Activated CD8-positive, alpha-beta memory T cell treated with anti-CD3 and anti-CD28 coated beads, Interleukin-2, amount 10 ng/mL, durations not matched to agents 7 days and 5 days (primary cell): ENCODE measurements at regions not wholly inside any gene's neighbourhood (a gene's known extent, or its start where the extent isn't known, plus 50 kb on each side); places are given as distances from the start of the nearest gene placed in this dataset.
"Not testable (repeated sequence)": the region's sequence is repeated elsewhere in the genome, so short reads cannot be mapped to it uniquely, and the experiment has no call there.

ENCODE experiments used
- ATAC-seq: fragments of 150-1000 bp; cut with Tn5 transposase; one replicate; pipeline ENCODE4 v1.10.0; 2021; ENCODE audit warnings: moderate library complexity
- CTCF ChIA-PET: fragments of 350-600 bp; sonication (Branson Sonifier 250); formaldehyde crosslinking; loops from one replicate; lab custom pipeline; 2021; ENCODE audit warnings: antibody characterized with exemption; lab: Charles Lee
- DNase-seq: peaks from one replicate; pipeline ENCODE4 v3.0.0-alpha.2; 2020
- H3K27ac Mint-ChIP-seq: one replicate; pipeline ENCODE4 v1.8.0; 2021; ENCODE audit warnings: mild to moderate bottlenecking, mixed read lengths
- H3K27me3 Mint-ChIP-seq: one replicate; pipeline ENCODE4 v1.8.0; 2021; ENCODE audit warnings: mixed read lengths
- H3K36me3 Mint-ChIP-seq: one replicate; pipeline ENCODE4 v1.8.0; 2021; ENCODE audit warnings: mild to moderate bottlenecking, mixed read lengths
- H3K4me1 Mint-ChIP-seq: one replicate; pipeline ENCODE4 v1.8.0; 2021; ENCODE audit warnings: mixed read lengths
- H3K4me3 Mint-ChIP-seq: one replicate; pipeline ENCODE4 v1.8.0; 2021; ENCODE audit warnings: mild to moderate bottlenecking, moderate library complexity, mixed read lengths
- H3K9me3 Mint-ChIP-seq: one replicate; pipeline ENCODE4 v1.8.0; 2022; ENCODE audit warnings: low read depth, mixed read lengths

DNA sequence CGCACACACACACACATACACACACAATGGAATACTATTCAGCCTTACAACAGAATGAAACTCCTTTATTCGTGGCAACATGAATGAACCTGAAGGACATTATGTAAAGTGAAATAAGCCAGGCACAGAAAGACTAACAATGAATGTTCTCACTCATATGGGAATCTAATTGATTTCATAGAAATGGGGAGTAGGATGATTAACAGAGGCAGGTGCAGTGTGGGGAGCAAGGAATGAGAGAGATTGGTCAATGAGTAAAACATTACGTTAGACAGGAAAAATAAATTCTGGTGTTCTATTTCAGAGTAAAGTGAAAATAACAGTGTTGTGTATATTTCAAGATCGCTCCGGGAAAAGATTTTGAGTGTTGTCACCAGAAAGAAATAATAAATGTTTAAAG, 694.5 kb downstream of the NXPH1 start:
- Mint-ChIP-seq H3K36me3 (no peaks in the 10 kb centered on the region), H3K27me3 (no peaks in the 10 kb centered on the region), H3K9me3 (peaks cover 8% of the 10 kb centered on the region), H3K27ac (no peak overlapping the region), H3K4me1 (no peaks in the 10 kb centered on the region), H3K4me3 (no peak overlapping the region)
- CTCF ChIA-PET = no interaction called here
- no peak for ATAC-seq
- DNase-seq = no peak

GRCh38 chr7:9148687-9149086, 715.3 kb downstream of the NXPH1 start:
- H3K27ac Mint-ChIP-seq = no peak overlapping the region
- no peaks in the 10 kb centered on the region for H3K27me3 Mint-ChIP-seq
- CTCF ChIA-PET = no interaction called here
- DNase-seq (no peak), ATAC-seq (no peak)
- H3K9me3 Mint-ChIP-seq = peaks cover 4% of the 10 kb centered on the region
- no peaks in the 10 kb centered on the region for H3K4me1 Mint-ChIP-seq
- H3K36me3 Mint-ChIP-seq = no peaks in the 10 kb centered on the region
- no peak overlapping the region for H3K4me3 Mint-ChIP-seq

GRCh38 chr7:9149499-9150082, 716.2 kb downstream of the NXPH1 start:
- no peak for ATAC-seq
- H3K4me1 Mint-ChIP-seq = no peaks in the 10 kb centered on the region

GRCh38 chr7:9163691-9164090, 730.3 kb downstream of the NXPH1 start:
- H3K4me3 Mint-ChIP-seq = not testable (repeated sequence)

More at GRCh38 chr7:9149499-9150082, 716.2 kb downstream of the NXPH1 start:
- H3K36me3 Mint-ChIP-seq = no peaks in the 10 kb centered on the region
- no peak overlapping the region for H3K27ac Mint-ChIP-seq
- no peaks in the 10 kb centered on the region for H3K27me3 Mint-ChIP-seq
- no peak for DNase-seq
- H3K9me3 Mint-ChIP-seq = peaks cover 3% of the 10 kb centered on the region
- CTCF ChIA-PET = no interaction called here
- H3K4me3 Mint-ChIP-seq = no peak overlapping the region

GRCh38 chr7:9175871-9176270, 742.5 kb downstream of the NXPH1 start:
- Mint-ChIP-seq H3K4me1 (no peaks in the 10 kb centered on the region), H3K4me3 (no peak overlapping the region), H3K9me3 (peaks cover 11% of the 10 kb centered on the region), H3K36me3 (no peaks in the 10 kb centered on the region), H3K27ac (no peak overlapping the region), H3K27me3 (no peaks in the 10 kb centered on the region)
- DNase-seq = no peak
- CTCF ChIA-PET = no interaction called here
- ATAC-seq = no peak

More at GRCh38 chr7:9163691-9164090, 730.3 kb downstream of the NXPH1 start:
- CTCF ChIA-PET, H3K27ac Mint-ChIP-seq, H3K4me1 Mint-ChIP-seq, H3K27me3 Mint-ChIP-seq, ATAC-seq, H3K9me3 Mint-ChIP-seq, DNase-seq, H3K36me3 Mint-ChIP-seq: not testable (repeated sequence)

- no peak overlapping the region for H3K4me3 Mint-ChIP-seq
- H3K36me3 Mint-ChIP-seq = no peaks in the 10 kb centered on the region
- H3K9me3 Mint-ChIP-seq = peaks cover 9% of the 10 kb centered on the region
- H3K27ac Mint-ChIP-seq = no peak overlapping the region
- no peaks in the 10 kb centered on the region for H3K4me1 Mint-ChIP-seq
- H3K27me3 Mint-ChIP-seq = no peaks in the 10 kb centered on the region
- DNase-seq (no peak), ATAC-seq (no peak)
- CTCF ChIA-PET = no interaction called here
Observed at GRCh38 chr7:9181356-9181755, 747.9 kb downstream of the NXPH1 start.

GRCh38 chr7:9186730-9187129, 753.3 kb downstream of the NXPH1 start:
- peaks cover 12% of the 10 kb centered on the region for H3K9me3 Mint-ChIP-seq
- no peak for DNase-seq
- H3K4me3 Mint-ChIP-seq = no peak overlapping the region
- no peak for ATAC-seq
- no peaks in the 10 kb centered on the region for H3K27me3 Mint-ChIP-seq
- H3K27ac Mint-ChIP-seq = no peak overlapping the region
- H3K4me1 Mint-ChIP-seq = no peaks in the 10 kb centered on the region
- no peaks in the 10 kb centered on the region for H3K36me3 Mint-ChIP-seq
- CTCF ChIA-PET = no interaction called here

DNA sequence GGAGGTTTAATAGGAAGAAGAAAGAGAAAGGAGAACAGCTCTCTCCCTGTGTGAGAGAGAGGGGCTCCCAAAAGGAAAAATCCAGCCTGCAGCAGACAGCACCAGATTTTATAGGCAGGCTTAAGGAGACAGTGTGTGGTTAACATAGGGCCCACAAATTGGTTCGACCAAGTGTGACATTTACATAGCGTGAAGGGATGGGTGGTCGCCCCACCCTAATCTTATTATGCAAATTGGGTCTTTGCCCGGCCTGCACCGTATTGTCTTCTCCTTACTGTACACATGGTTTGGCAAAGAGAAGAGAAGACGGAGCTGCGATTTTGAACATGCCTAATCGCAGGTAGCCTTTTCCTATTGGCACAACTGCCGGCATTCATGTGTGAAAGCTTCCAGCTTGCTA, 756.3 kb downstream of the NXPH1 start:
- Mint-ChIP-seq H3K27ac (no peak overlapping the region), H3K4me3 (no peak overlapping the region), H3K36me3 (no peaks in the 10 kb centered on the region), H3K4me1 (no peaks in the 10 kb centered on the region), H3K9me3 (peaks cover 14% of the 10 kb centered on the region), H3K27me3 (no peaks in the 10 kb centered on the region)
- CTCF ChIA-PET = no interaction called here
- ATAC-seq = no peak
- no peak for DNase-seq

DNA sequence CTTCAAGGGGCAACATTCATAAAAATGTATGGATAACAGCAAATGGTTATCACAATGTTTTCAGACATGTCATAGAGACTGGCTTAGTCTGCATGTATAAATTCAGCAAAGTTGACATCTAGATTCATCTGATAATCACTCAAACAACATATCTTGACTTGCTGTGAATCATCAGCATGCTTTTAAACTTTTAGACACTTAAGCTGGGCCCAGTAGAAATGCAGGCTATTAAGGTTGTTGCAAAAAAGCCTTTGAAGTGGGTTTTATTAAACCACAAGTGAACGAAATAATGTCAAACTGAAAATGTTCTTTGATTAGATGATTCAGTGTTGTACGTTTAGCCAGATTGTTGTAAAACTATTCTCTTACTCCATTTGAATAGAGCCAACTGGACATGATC, 759.6 kb downstream of the NXPH1 start:
- Mint-ChIP-seq H3K36me3 (no peaks in the 10 kb centered on the region), H3K9me3 (peaks cover 13% of the 10 kb centered on the region), H3K4me1 (no peaks in the 10 kb centered on the region), H3K27me3 (no peaks in the 10 kb centered on the region), H3K4me3 (no peak overlapping the region), H3K27ac (no peak overlapping the region)
- CTCF ChIA-PET = no interaction called here
- DNase-seq (no peak), ATAC-seq (no peak)

DNA sequence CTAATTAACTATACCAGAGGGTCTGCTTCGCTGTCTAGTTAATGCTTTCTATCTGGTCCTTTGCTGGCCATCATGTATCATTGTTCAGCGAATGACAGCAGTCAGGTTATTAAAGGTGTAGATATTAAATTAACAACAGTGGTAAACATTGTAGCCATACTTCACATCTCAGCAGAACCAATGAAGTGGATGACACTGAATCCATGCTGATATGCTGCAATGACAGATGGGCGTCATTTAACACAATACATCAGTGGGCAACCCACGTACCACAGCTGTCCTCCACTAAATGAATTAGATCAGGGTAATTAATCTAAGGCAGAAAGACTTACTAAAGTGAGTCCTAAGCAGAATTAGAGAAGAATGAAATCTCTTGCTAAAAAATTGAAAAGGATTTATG, 767.2 kb downstream of the NXPH1 start:
- no peak for DNase-seq
- Mint-ChIP-seq H3K4me1 (no peaks in the 10 kb centered on the region), H3K36me3 (no peaks in the 10 kb centered on the region), H3K4me3 (no peak overlapping the region), H3K9me3 (peaks cover 2% of the 10 kb centered on the region), H3K27me3 (no peaks in the 10 kb centered on the region), H3K27ac (no peak overlapping the region)
- ATAC-seq = no peak
- CTCF ChIA-PET = no interaction called here

DNA sequence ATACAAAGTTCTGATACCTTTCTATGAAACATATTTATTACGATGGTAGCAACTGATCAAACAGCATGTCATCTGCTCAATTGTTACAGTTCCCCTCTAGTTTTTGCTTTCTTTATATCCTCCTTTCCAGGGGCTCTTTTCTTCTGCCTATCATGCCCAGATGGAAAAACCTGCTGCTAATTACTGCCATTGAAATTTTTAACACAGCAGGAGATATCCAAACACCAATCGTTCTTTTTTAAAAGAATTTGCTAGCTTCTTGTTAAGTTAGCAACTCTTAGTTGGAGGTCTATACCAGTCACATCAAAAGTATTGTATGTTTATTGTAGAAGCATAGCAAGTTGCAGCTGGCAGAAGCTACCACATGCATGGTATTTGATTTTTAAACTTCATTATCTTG, 768.5 kb downstream of the NXPH1 start:
- ATAC-seq = no peak
- CTCF ChIA-PET = no interaction called here
- peaks cover 2% of the 10 kb centered on the region for H3K9me3 Mint-ChIP-seq
- no peaks in the 10 kb centered on the region for H3K27me3 Mint-ChIP-seq
- no peak for DNase-seq
- no peaks in the 10 kb centered on the region for H3K36me3 Mint-ChIP-seq
- H3K4me3 Mint-ChIP-seq = no peak overlapping the region
- H3K27ac Mint-ChIP-seq = no peak overlapping the region
- no peaks in the 10 kb centered on the region for H3K4me1 Mint-ChIP-seq

DNA sequence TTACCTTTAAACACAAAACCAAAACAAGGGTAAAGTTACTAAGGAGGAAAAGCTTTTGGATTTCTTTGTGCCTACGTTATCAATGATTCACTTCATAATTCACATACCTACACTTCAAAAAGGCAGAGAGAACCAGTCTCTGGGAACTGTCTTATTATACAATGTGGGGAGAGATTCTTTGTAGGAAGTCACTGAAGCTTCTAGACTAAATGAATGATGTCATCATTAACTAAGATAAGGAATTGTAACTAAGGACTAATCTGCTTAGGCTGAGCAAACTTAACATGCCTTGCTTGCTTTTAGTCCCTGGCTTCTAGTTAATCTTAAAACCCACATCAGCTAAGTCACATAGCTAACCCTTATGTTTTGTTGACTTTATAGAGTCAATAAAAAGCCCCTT, 771.2 kb downstream of the NXPH1 start:
- DNase-seq = no peak
- ATAC-seq = no peak
- Mint-ChIP-seq H3K4me3 (no peak overlapping the region), H3K27ac (no peak overlapping the region), H3K9me3 (peaks cover 3% of the 10 kb centered on the region), H3K4me1 (no peaks in the 10 kb centered on the region), H3K27me3 (no peaks in the 10 kb centered on the region), H3K36me3 (no peaks in the 10 kb centered on the region)
- CTCF ChIA-PET = no interaction called here

DNA sequence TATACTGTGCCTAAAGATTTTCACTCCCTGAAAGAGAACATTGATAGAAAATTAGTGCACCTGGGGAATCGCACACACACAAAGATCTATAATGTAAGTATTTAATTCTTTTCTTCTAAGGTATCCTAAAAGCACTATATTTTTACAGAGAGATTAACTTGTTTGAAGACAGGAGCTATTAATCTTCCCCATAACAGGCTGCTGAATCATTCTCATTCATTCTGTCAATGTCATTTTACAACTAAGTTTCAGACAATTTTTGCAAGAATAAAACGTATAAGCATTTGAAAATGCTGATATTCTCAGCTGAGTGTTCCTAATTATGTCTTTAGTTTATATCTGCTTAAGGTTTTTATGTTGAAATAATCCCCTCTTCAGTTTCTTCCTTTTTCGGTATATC, 776.7 kb downstream of the NXPH1 start:
- H3K27me3 Mint-ChIP-seq = no peaks in the 10 kb centered on the region
- ATAC-seq (no peak), DNase-seq (no peak)
- H3K36me3 Mint-ChIP-seq = no peaks in the 10 kb centered on the region
- H3K4me3 Mint-ChIP-seq = no peak overlapping the region
- peaks cover 1% of the 10 kb centered on the region for H3K9me3 Mint-ChIP-seq
- no peak overlapping the region for H3K27ac Mint-ChIP-seq
- CTCF ChIA-PET = no interaction called here
- H3K4me1 Mint-ChIP-seq = no peaks in the 10 kb centered on the region

GRCh38 chr7:9217204-9217603, 783.8 kb downstream of the NXPH1 start:
- Mint-ChIP-seq H3K9me3 (peaks cover 5% of the 10 kb centered on the region), H3K27ac (no peak overlapping the region), H3K4me1 (no peaks in the 10 kb centered on the region), H3K4me3 (no peak overlapping the region), H3K27me3 (no peaks in the 10 kb centered on the region), H3K36me3 (no peaks in the 10 kb centered on the region)
- ATAC-seq (no peak), DNase-seq (no peak)
- CTCF ChIA-PET = no interaction called here

GRCh38 chr7:9226500-9226899, 793.1 kb downstream of the NXPH1 start:
- Mint-ChIP-seq H3K4me1 (no peaks in the 10 kb centered on the region), H3K9me3 (peaks cover 12% of the 10 kb centered on the region), H3K27me3 (no peaks in the 10 kb centered on the region), H3K27ac (no peak overlapping the region), H3K36me3 (no peaks in the 10 kb centered on the region), H3K4me3 (no peak overlapping the region)
- CTCF ChIA-PET = no interaction called here
- ATAC-seq (no peak), DNase-seq (no peak)
